ENCODE measurements at regions not wholly inside any gene's neighbourhood (a gene's known extent, or its start where the extent isn't known, plus 50 kb on each side); places are given as distances from the start of the nearest gene placed in this dataset.
"Not testable (repeated sequence)": the region's sequence is repeated elsewhere in the genome, so short reads cannot be mapped to it uniquely, and the experiment has no call there.

- Histone ChIP-seq H3K9me3 (no peaks in the 10 kb centered on the region), H3K4me1 (ENCODE audit: control insufficient read depth in 1 of 2, insufficient read depth in 2 of 2, low read depth in 1 of 2, low read length in 1 of 2) (no peaks in the 10 kb centered on the region), H3K9ac (no peak overlapping the region), H3K79me2 (ENCODE audit: insufficient read depth) (no peaks in the 10 kb centered on the region), H4K20me1 (ENCODE audit: insufficient read depth) (no peaks in the 10 kb centered on the region), H3K27ac (ENCODE audit: low read depth in 2 of 2, low read length in 1 of 2) (no peak overlapping the region), H3K36me3 (replicated peaks in 1 of 2; ENCODE audit: control insufficient read depth in 1 of 2, insufficient read depth in 2 of 2, low read length in 1 of 2) (no peaks in the 10 kb centered on the region), H3K27me3 (ENCODE audit: insufficient read depth) (no peaks in the 10 kb centered on the region), H3K9me2 (no peaks in the 10 kb centered on the region), H3F3A (replicated peaks; ENCODE audit: insufficient read depth) (no peaks in the 10 kb centered on the region), H3K4me3 (ENCODE audit: low read depth in 2 of 2, low read length in 1 of 2) (no peak overlapping the region), H2AFZ (ENCODE audit: low read depth) (no peak overlapping the region), H3K4me2 (no peak overlapping the region)
- POLR2A ChIA-PET: no interaction called here
- no peak for DNase-seq
- CTCF ChIA-PET: interaction anchor here (1.0 kb wide), 1 partner anchor 11 kb away, joined by 4 read pairs; no protein-coding TSS in a partner anchor
- TF ChIP-seq USF1 (IDR thresholded peaks at IDR 0.05; ENCODE audit: borderline replicate concordance, low read depth) (no peak), SIN3A (IDR thresholded peaks at IDR 0.05; ENCODE audit: borderline replicate concordance, low read depth, low read length) (no peak), RCOR1 (IDR thresholded peaks at IDR 0.05; ENCODE audit: low read length) (no peak), TCF12 (IDR thresholded peaks at IDR 0.05) (no peak), MXI1 (IDR thresholded peaks at IDR 0.05; ENCODE audit: low read depth, low read length) (no peak), MEF2A (IDR thresholded peaks at IDR 0.05; ENCODE audit: borderline replicate concordance, low read depth) (no peak), NRF1 (IDR thresholded peaks at IDR 0.05; ENCODE audit: low read depth, low read length) (no peak), FOXJ3 (CRISPR knock-in tag; IDR thresholded peaks at IDR 0.05) (no peak), YY1 (IDR thresholded peaks at IDR 0.05; ENCODE audit: low read depth) (no peak), EP300 (IDR thresholded peaks at IDR 0.05; ENCODE audit: borderline replicate concordance in 1 of 2, low read depth in 1 of 2, low read length in 1 of 2) (no peak), RAD21 (IDR thresholded peaks at IDR 0.05; ENCODE audit: low read length) (no peak)
- WGBS (ENCODE audit: low lambda C conversion rate): 56% methylated on average over 3 of the region's 3 CpGs
Measured at GRCh38 chr3:162400697-162401096, 904.1 kb downstream of the OTOL1 start.

- H3K27me3 ChIP-seq (ENCODE audit: insufficient read depth); H3K36me3 ChIP-seq (replicated peaks in 1 of 2; ENCODE audit: control insufficient read depth in 1 of 2, insufficient read depth in 2 of 2, low read length in 1 of 2); H3K79me2 ChIP-seq (ENCODE audit: insufficient read depth); H2AFZ ChIP-seq (ENCODE audit: low read depth); POLR2A ChIA-PET; H3K9me2 ChIP-seq; CTCF ChIA-PET; H3K9ac ChIP-seq; H3K4me2 ChIP-seq; H3K9me3 ChIP-seq; H3F3A ChIP-seq (replicated peaks; ENCODE audit: insufficient read depth); H4K20me1 ChIP-seq (ENCODE audit: insufficient read depth); DNase-seq; H3K27ac ChIP-seq (ENCODE audit: low read depth in 2 of 2, low read length in 1 of 2); H3K4me1 ChIP-seq (ENCODE audit: control insufficient read depth in 1 of 2, insufficient read depth in 2 of 2, low read depth in 1 of 2, low read length in 1 of 2); H3K4me3 ChIP-seq (ENCODE audit: low read depth in 2 of 2, low read length in 1 of 2): not testable (repeated sequence)
- WGBS (ENCODE audit: low lambda C conversion rate): 75% methylated on average over 7 of the region's 23 CpGs
Measured at GRCh38 chr3:162411556-162411955, 914.9 kb downstream of the OTOL1 start.

GRCh38 chr3:162421721-162422120 lies 925.1 kb downstream of the OTOL1 start:
- TF ChIP-seq MXI1 (IDR thresholded peaks at IDR 0.05; ENCODE audit: low read depth, low read length): no peak
- TF ChIP-seq FOXJ3 (CRISPR knock-in tag; IDR thresholded peaks at IDR 0.05): no peak
- Histone ChIP-seq H3K4me3 (ENCODE audit: low read depth in 2 of 2, low read length in 1 of 2) (no peak overlapping the region), H3K9me3 (no peaks in the 10 kb centered on the region), H3K9me2 (no peaks in the 10 kb centered on the region), H3K79me2 (ENCODE audit: insufficient read depth) (no peaks in the 10 kb centered on the region), H2AFZ (ENCODE audit: low read depth) (no peak overlapping the region), H4K20me1 (ENCODE audit: insufficient read depth) (no peaks in the 10 kb centered on the region), H3K36me3 (replicated peaks in 1 of 2; ENCODE audit: control insufficient read depth in 1 of 2, insufficient read depth in 2 of 2, low read length in 1 of 2) (no peaks in the 10 kb centered on the region), H3K9ac (no peak overlapping the region), H3K4me1 (ENCODE audit: control insufficient read depth in 1 of 2, insufficient read depth in 2 of 2, low read depth in 1 of 2, low read length in 1 of 2) (no peaks in the 10 kb centered on the region), H3K4me2 (no peak overlapping the region), H3K27me3 (ENCODE audit: insufficient read depth) (no peaks in the 10 kb centered on the region), H3F3A (replicated peaks; ENCODE audit: insufficient read depth) (no peaks in the 10 kb centered on the region), H3K27ac (ENCODE audit: low read depth in 2 of 2, low read length in 1 of 2) (no peak overlapping the region)
- CTCF ChIA-PET: no interaction called here
- DNase-seq: no peak
- POLR2A ChIA-PET: no interaction called here
